HCT116 (cell line): ENCODE measurements at regions not wholly inside any gene's neighbourhood (a gene's known extent, or its start where the extent isn't known, plus 50 kb on each side); places are given as distances from the start of the nearest gene placed in this dataset.

Experiments
- ATAC-seq: fragments of 200-7000 bp; cut with Tn5 transposase; 2 replicates; pipeline ENCODE4 v1.9.1; 2020; ENCODE audit warnings: mild to moderate bottlenecking, moderate library complexity
- BruUV-seq: library from RNA; stranded (reverse); fragments of 400-500 nt; replicated peaks from 2 replicates; lab custom pipeline; 2021; lab: Mats Ljungman, UMichigan
- CTCF ChIA-PET: fragments of 300-600 bp; sonication (Branson Sonifier 250); formaldehyde crosslinking; loops from one replicate; lab custom pipeline; 2021; ENCODE audit warnings: antibody characterized with exemption; lab: Charles Lee
- POLR2A ChIA-PET: fragments of 300-600, 350-600 bp; sonication (Branson Sonifier 250); formaldehyde crosslinking; loops from one replicate; lab custom pipeline; 2021; ENCODE audit warnings: antibody characterized with exemption; lab: Charles Lee
- RAD21 ChIA-PET, 2 experiments: fragments of 300-600 bp; sonication (Branson Sonifier 250); formaldehyde crosslinking; loops; one replicate each; lab custom pipeline; 2023; ENCODE audit warnings: low total read pairs in 2 of 2; ENCODE audit not compliant: uncharacterized antibody in 2 of 2, unreplicated experiment in 2 of 2, low non-redundant PET in 1 of 2; lab: Charles Lee
- DNase-seq: peaks from one replicate; pipeline ENCODE4 v3.0.0-alpha.2; 2010; ENCODE audit warnings: low read depth, low spot score
- H2AFZ ChIP-seq: fragments of 200-600 bp; shearing (Covaris generic), sonication (generic); 2 replicates; pipeline ENCODE4 v1.6.1; 2017; ENCODE audit warnings: low read depth, mixed run types, mixed read lengths, antibody characterized with exemption, low read length; ENCODE audit not compliant: poor library complexity, severe bottlenecking
- H3K27ac ChIP-seq: 2 replicates; pipeline ENCODE4 v1.5.1; 2012; ENCODE audit warnings: low read depth, low read length
- H3K27me3 ChIP-seq: fragments of 200-600 bp; sonication (generic); 2 replicates; pipeline ENCODE4 v1.6.1; 2016; ENCODE audit warnings: mixed run types, low read length, mixed read lengths; ENCODE audit not compliant: insufficient read depth
- H3K36me3 ChIP-seq, 2 experiments: fragments of 200-500 bp in 1 of 2; fragments of 200-600 bp in 1 of 2; sonication (Bioruptor generic) in 1 of 2; sonication (generic) in 1 of 2; 2 replicates each; pipeline versions ENCODE4 v1.5.1 to v1.6.1; 2014 to 2016; ENCODE audit warnings: low read length in 2 of 2, inconsistent platforms in 1 of 2, mixed read lengths in 1 of 2, mixed run types in 1 of 2; ENCODE audit not compliant: insufficient read depth in 2 of 2, control insufficient read depth in 1 of 2
- H3K4me1 ChIP-seq, 2 experiments: fragments of 200-600 bp in 1 of 2; sonication (generic) in 1 of 2; 2 replicates each; pipeline versions ENCODE4 v1.5.1 to v1.6.1; 2012 to 2017; ENCODE audit warnings: low read length in 2 of 2, inconsistent platforms in 1 of 2, mild to moderate bottlenecking in 1 of 2, mixed read lengths in 1 of 2, mixed run types in 1 of 2, moderate library complexity in 1 of 2; ENCODE audit not compliant: insufficient read depth in 2 of 2, control insufficient read depth in 1 of 2
- H3K4me2 ChIP-seq: fragments of 200-600 bp; sonication (generic); 2 replicates; pipeline ENCODE4 v1.6.1; 2017; ENCODE audit warnings: mixed run types, low read length, mixed read lengths
- H3K4me3 ChIP-seq, 2 experiments: fragments of 200-600 bp in 1 of 2; sonication (generic) in 1 of 2; replicated peaks in 1 of 2; 2 replicates each; pipeline ENCODE4 v1.5.1; 2011 to 2016; ENCODE audit warnings: low read length in 2 of 2, control low read depth in 1 of 2, low read depth in 1 of 2, mild to moderate bottlenecking in 1 of 2, mixed read lengths in 1 of 2, mixed run types in 1 of 2
- H3K79me2 ChIP-seq: fragments of 200-600 bp; sonication (generic); 2 replicates; pipeline ENCODE4 v1.6.1; 2017; ENCODE audit warnings: mild to moderate bottlenecking, mixed run types, low read length, moderate library complexity, mixed read lengths; ENCODE audit not compliant: insufficient read depth
- H3K9ac ChIP-seq: fragments of 200-600 bp; sonication (generic); 2 replicates; pipeline ENCODE4 v1.6.1; 2016; ENCODE audit warnings: low read length, mixed read lengths
- H3K9me2 ChIP-seq: fragments of 200-600 bp; sonication (generic), shearing (Covaris generic); 2 replicates; pipeline ENCODE4 v1.6.1; 2017; ENCODE audit warnings: mixed run types, mild to moderate bottlenecking, moderate library complexity; ENCODE audit not compliant: insufficient read depth
- H3K9me3 ChIP-seq, 2 experiments: fragments of 200-500 bp in 1 of 2; fragments of 200-600 bp in 1 of 2; sonication (Bioruptor generic) in 1 of 2; sonication (generic) in 1 of 2; 2 replicates each; pipeline ENCODE4 v1.6.1; 2014 to 2017; ENCODE audit warnings: low read length in 2 of 2, mixed read lengths in 2 of 2, inconsistent platforms in 1 of 2, low read depth in 1 of 2, mild to moderate bottlenecking in 1 of 2, mixed run types in 1 of 2, moderate library complexity in 1 of 2; ENCODE audit not compliant: control insufficient read depth in 1 of 2, insufficient read depth in 1 of 2
- H4K20me1 ChIP-seq: fragments of 200-600 bp; sonication (generic), shearing (Covaris generic); 2 replicates; pipeline ENCODE4 v1.6.1; 2017; ENCODE audit warnings: mixed run types, mild to moderate bottlenecking, moderate library complexity; ENCODE audit not compliant: insufficient read depth
- CBX3 ChIP-seq: IDR thresholded peaks from 2 replicates; pipeline ENCODE4 v1.6.1; 2012; ENCODE audit warnings: low read depth
- CEBPB ChIP-seq: IDR thresholded peaks from 2 replicates; pipeline ENCODE4 v1.6.1; 2012; ENCODE audit warnings: low read depth
- EZH2 ChIP-seq: fragments of 200-600 bp; sonication (generic); IDR thresholded peaks from 2 replicates; pipeline ENCODE4 v1.6.1; 2017; ENCODE audit warnings: antibody characterized with exemption, mixed run types
- FOSL1 ChIP-seq: IDR thresholded peaks from 2 replicates; pipeline ENCODE4 v1.6.1; 2012; ENCODE audit warnings: low read depth
- RAD21 ChIP-seq: IDR thresholded peaks from 2 replicates; pipeline ENCODE4 v1.6.1; 2012; ENCODE audit warnings: low read depth, mild to moderate bottlenecking
- SIN3A ChIP-seq: IDR thresholded peaks from 2 replicates; pipeline ENCODE4 v1.6.1; 2012; ENCODE audit warnings: low read depth
- SP1 ChIP-seq: IDR thresholded peaks from 2 replicates; pipeline ENCODE4 v1.6.1; 2012; ENCODE audit warnings: low read depth
- TCF7L2 ChIP-seq: IDR thresholded peaks from 2 replicates; pipeline ENCODE4 v1.7.0; 2011; ENCODE audit warnings: borderline replicate concordance, inconsistent platforms; ENCODE audit not compliant: insufficient read depth, insufficient read length; ENCODE audit errors: extremely low read depth
- ZFX ChIP-seq: fragments of 450-650 bp; IDR thresholded peaks from 2 replicates; pipeline ENCODE4 v1.6.1; 2017
- intact Hi-C: fragments of 100-400 bp; cut with micrococcal nuclease; formaldehyde crosslinking; loops from 2 replicates; pipeline ENCODE4 v1.10.0; 2022
- TF ChIP-seq, protein P1 (sequence below), 3 experiments: fragments of 200-600 bp in 1 of 3; sonication (generic) in 1 of 3; IDR thresholded peaks in 2 of 3; conservative IDR thresholded peaks in 1 of 3; 2 replicates each; pipeline ENCODE4 v1.5.1; 2012 to 2017; ENCODE audit warnings: low read depth in 2 of 3, low read length in 2 of 3, antibody characterized with exemption in 1 of 3, borderline replicate concordance in 1 of 3, control low read depth in 1 of 3, mild to moderate bottlenecking in 1 of 3, mixed read lengths in 1 of 3, mixed run types in 1 of 3, moderate library complexity in 1 of 3; ENCODE audit not compliant: insufficient read depth in 1 of 3
- TF ChIP-seq, protein P2 (sequence below): IDR thresholded peaks from 2 replicates; pipeline ENCODE4 v1.6.1; 2011; ENCODE audit warnings: mild to moderate bottlenecking, low read length, moderate library complexity; ENCODE audit not compliant: insufficient replicate concordance; ENCODE audit errors: extremely low read depth
- TF ChIP-seq, protein P3 (sequence below): IDR thresholded peaks from 2 replicates; pipeline ENCODE4 v1.6.1; 2012

DNA sequence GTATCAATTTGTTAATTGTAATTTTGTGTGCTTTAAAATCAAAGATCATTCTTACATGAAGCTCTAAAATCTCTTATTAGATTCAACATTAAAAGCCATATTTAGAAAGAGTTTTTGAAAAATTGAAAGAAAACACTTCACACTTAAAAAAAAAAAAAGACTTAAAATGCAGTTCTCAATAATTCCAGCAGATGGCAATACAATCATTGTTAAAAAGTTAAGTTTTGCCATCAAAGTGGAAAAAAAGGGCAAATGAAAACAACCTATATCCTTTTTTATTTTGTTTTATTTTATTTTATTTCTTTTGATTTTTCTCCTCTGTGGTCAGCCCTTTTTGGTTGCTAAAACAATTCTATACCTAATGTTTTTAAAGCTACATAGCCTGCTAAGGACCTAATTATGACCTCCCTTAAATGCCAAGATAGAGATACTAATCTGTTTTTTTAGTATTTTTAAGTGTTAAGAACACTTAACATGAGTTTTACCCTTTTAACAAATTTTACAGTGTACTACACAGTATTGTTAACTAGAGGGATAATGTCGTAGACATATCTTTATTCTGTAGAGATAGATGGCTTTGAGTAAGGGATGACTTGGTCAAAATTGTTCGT, 154.2 kb upstream of the DAB2 start:
- H3K9me2 ChIP-seq: no peaks in the 10 kb centered on the region
- no peaks in the 10 kb centered on the region for H3K9me3 ChIP-seq
- peak; percentile 18 for DNase-seq
- intact Hi-C loops: loop anchor here (2.0 to 5.0 kb wide), 3 partner anchors 1110 to 1298 kb away; no protein-coding TSS in a partner anchor
- POLR2A ChIA-PET: no interaction called here
- ATAC-seq: no peak
- CTCF ChIA-PET: interaction anchor here (0.6 to 1.7 kb wide), 3 partner anchors 203 to 1110 kb away, joined by 3 to 7 read pairs (median 3); no protein-coding TSS in a partner anchor
- no peaks in the 10 kb centered on the region for H3K4me1 ChIP-seq
- H3K4me3 ChIP-seq: no peak overlapping the region
- peak overlapping the region; percentile 79 for H2AFZ ChIP-seq
- H3K27ac ChIP-seq: no peak overlapping the region
- no peaks in the 10 kb centered on the region for H3K36me3 ChIP-seq
- H4K20me1 ChIP-seq: no peaks in the 10 kb centered on the region
- no peak overlapping the region for H3K9ac ChIP-seq
- H3K27me3 ChIP-seq: no peaks in the 10 kb centered on the region
- peak overlapping the region; percentile 21; the same call in 1 of the 2 replicates for H3K4me2 ChIP-seq
- RAD21 ChIA-PET: no interaction called here
- no peaks in the 10 kb centered on the region for H3K79me2 ChIP-seq
- TF ChIP-seq RAD21 (peak; percentile 62), SP1 (no peak)
- TF ChIP-seq, protein P1, sequence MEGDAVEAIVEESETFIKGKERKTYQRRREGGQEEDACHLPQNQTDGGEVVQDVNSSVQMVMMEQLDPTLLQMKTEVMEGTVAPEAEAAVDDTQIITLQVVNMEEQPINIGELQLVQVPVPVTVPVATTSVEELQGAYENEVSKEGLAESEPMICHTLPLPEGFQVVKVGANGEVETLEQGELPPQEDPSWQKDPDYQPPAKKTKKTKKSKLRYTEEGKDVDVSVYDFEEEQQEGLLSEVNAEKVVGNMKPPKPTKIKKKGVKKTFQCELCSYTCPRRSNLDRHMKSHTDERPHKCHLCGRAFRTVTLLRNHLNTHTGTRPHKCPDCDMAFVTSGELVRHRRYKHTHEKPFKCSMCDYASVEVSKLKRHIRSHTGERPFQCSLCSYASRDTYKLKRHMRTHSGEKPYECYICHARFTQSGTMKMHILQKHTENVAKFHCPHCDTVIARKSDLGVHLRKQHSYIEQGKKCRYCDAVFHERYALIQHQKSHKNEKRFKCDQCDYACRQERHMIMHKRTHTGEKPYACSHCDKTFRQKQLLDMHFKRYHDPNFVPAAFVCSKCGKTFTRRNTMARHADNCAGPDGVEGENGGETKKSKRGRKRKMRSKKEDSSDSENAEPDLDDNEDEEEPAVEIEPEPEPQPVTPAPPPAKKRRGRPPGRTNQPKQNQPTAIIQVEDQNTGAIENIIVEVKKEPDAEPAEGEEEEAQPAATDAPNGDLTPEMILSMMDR (IDR thresholded peaks at IDR 0.05 in 2 of 3, conservative IDR thresholded peaks at IDR 0.05 in 1 of 3; ENCODE audit: borderline replicate concordance in 1 of 3, insufficient read depth in 1 of 3, low read depth in 2 of 3, low read length in 2 of 3): peak; percentile 16 to 59 (median 19); a peak in 3 of 6 replicates
- TF ChIP-seq, all 23 proteins: peak for 2
- no TSS peak for BruUV-seq

DNA sequence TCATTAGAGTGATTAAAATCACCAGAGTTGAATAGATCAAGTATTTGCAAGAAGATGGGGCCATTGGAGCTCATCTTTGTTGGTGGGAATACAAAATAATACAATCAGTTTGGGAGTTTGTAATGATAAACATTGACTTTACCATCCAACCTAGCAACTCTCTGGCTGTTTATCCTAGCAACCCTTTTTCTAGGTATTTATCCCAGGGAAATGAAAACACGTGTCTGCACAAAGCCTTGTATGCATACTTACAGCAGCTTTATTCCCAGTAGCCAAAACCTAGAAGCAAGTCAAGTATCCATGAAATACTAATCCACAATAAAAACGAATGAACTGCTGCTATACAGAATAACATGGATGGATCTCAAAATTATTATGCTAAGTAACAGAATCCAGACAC, 152.7 kb upstream of the DAB2 start:
- no peaks in the 10 kb centered on the region for H3K9me3 ChIP-seq
- ATAC-seq (no peak), DNase-seq (no peak)
- CTCF ChIA-PET: interaction anchor here (0.8 to 1.7 kb wide), 5 partner anchors 30 to 1158 kb away, joined by 3 to 7 read pairs (median 4); no protein-coding TSS in a partner anchor
- H3K4me2 ChIP-seq: no peak overlapping the region
- H3K4me1 ChIP-seq: no peaks in the 10 kb centered on the region
- no peak overlapping the region for H3K4me3 ChIP-seq
- H3K27me3 ChIP-seq: no peaks in the 10 kb centered on the region; the same call in 1 of the 2 replicates
- no peaks in the 10 kb centered on the region for H3K79me2 ChIP-seq
- no peak overlapping the region for H2AFZ ChIP-seq
- BruUV-seq: no TSS peak
- H4K20me1 ChIP-seq: no peaks in the 10 kb centered on the region
- intact Hi-C loops: loop anchor here (5.0 kb wide), 2 partner anchors 1160 to 1300 kb away; no protein-coding TSS in a partner anchor
- H3K27ac ChIP-seq: no peak overlapping the region
- H3K9ac ChIP-seq: no peak overlapping the region
- RAD21 ChIA-PET: no interaction called here
- H3K36me3 ChIP-seq: no peaks in the 10 kb centered on the region
- POLR2A ChIA-PET: no interaction called here
- no peaks in the 10 kb centered on the region for H3K9me2 ChIP-seq
- TF ChIP-seq ZFX (no peak), TCF7L2 (no peak), SIN3A (no peak), CEBPB (no peak), CBX3 (no peak), FOSL1 (no peak), EZH2 (no peak)
- TF ChIP-seq, protein P2, sequence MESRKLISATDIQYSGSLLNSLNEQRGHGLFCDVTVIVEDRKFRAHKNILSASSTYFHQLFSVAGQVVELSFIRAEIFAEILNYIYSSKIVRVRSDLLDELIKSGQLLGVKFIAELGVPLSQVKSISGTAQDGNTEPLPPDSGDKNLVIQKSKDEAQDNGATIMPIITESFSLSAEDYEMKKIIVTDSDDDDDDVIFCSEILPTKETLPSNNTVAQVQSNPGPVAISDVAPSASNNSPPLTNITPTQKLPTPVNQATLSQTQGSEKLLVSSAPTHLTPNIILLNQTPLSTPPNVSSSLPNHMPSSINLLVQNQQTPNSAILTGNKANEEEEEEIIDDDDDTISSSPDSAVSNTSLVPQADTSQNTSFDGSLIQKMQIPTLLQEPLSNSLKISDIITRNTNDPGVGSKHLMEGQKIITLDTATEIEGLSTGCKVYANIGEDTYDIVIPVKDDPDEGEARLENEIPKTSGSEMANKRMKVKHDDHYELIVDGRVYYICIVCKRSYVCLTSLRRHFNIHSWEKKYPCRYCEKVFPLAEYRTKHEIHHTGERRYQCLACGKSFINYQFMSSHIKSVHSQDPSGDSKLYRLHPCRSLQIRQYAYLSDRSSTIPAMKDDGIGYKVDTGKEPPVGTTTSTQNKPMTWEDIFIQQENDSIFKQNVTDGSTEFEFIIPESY: no peak
- TF ChIP-seq, protein P3, sequence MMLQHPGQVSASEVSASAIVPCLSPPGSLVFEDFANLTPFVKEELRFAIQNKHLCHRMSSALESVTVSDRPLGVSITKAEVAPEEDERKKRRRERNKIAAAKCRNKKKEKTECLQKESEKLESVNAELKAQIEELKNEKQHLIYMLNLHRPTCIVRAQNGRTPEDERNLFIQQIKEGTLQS: no peak
- TF ChIP-seq, protein P1 (IDR thresholded peaks at IDR 0.05 in 2 of 3, conservative IDR thresholded peaks at IDR 0.05 in 1 of 3; ENCODE audit: borderline replicate concordance in 1 of 3, insufficient read depth in 1 of 3, low read depth in 2 of 3, low read length in 2 of 3): no peak
